IMR-90 (cell line): ENCODE measurements at regions not wholly inside any gene's neighbourhood (a gene's known extent, or its start where the extent isn't known, plus 50 kb on each side); places are given as distances from the start of the nearest gene placed in this dataset.

Experiments used
- ATAC-seq: fragments of 200-7000 bp; cut with Tn5 transposase; 2 replicates; pipeline ENCODE4 v1.9.1; 2020; ENCODE audit warnings: low read depth, mild to moderate bottlenecking, moderate library complexity
- BruUV-seq: library from RNA; stranded (reverse); fragments of 400-500 nt; replicated peaks from 2 replicates; lab custom pipeline; 2021; lab: Mats Ljungman, UMichigan
- CTCF ChIA-PET: fragments of 300-600 bp; formaldehyde crosslinking; extraction: SDS; loops from one replicate; lab custom pipeline; 2021; ENCODE audit warnings: antibody characterized with exemption; lab: Yijun Ruan, JAX
- POLR2A ChIA-PET: fragments of 300-600 bp; sonication (Branson Sonifier 250); formaldehyde crosslinking; loops from one replicate; lab custom pipeline; 2022; ENCODE audit warnings: antibody characterized with exemption; ENCODE audit not compliant: unreplicated experiment; lab: Charles Lee
- DNase-seq: peaks from one replicate; pipeline ENCODE4 v3.0.0; 2013
- H2AFZ ChIP-seq: replicated peaks from 2 replicates; pipeline ENCODE3; 2013; ENCODE audit warnings: low read length, mild to moderate bottlenecking; ENCODE audit not compliant: poor library complexity
- H2AK5ac ChIP-seq: 2 replicates; pipeline ENCODE4 v1.6.1; 2013; ENCODE audit warnings: low read depth, low read length, inconsistent platforms
- H2AK9ac ChIP-seq: replicated peaks from 2 replicates; pipeline ENCODE3; 2013; ENCODE audit warnings: mild to moderate bottlenecking, low read depth, low read length, moderate library complexity; ENCODE audit not compliant: poor library complexity
- H2BK120ac ChIP-seq: 2 replicates; pipeline ENCODE4 v1.6.1; 2013; ENCODE audit warnings: low read depth, low read length, inconsistent platforms
- H2BK15ac ChIP-seq: 3 replicates; pipeline ENCODE4 v1.6.1; 2013; ENCODE audit warnings: low read depth, low read length, inconsistent platforms
- H2BK20ac ChIP-seq: 2 replicates; pipeline ENCODE4 v1.6.1; 2013; ENCODE audit warnings: low read depth, mild to moderate bottlenecking, inconsistent platforms, low read length, moderate library complexity
- H2BK5ac ChIP-seq: 2 replicates; pipeline ENCODE4 v1.6.1; 2013; ENCODE audit warnings: mild to moderate bottlenecking, low read depth, low read length, inconsistent platforms; ENCODE audit not compliant: poor library complexity, severe bottlenecking
- H3K14ac ChIP-seq: replicated peaks from 2 replicates; pipeline ENCODE4 v1.6.1; 2013; ENCODE audit warnings: low read depth, low read length, inconsistent platforms
- H3K18ac ChIP-seq: 2 replicates; pipeline ENCODE4 v1.6.1; 2013; ENCODE audit warnings: low read depth, low read length, control low read depth
- H3K23ac ChIP-seq: 2 replicates; pipeline ENCODE4 v1.6.1; 2013; ENCODE audit warnings: low read depth, low read length, inconsistent platforms
- H3K27ac ChIP-seq: 2 replicates; pipeline ENCODE4 v1.5.1; 2013; ENCODE audit warnings: mild to moderate bottlenecking, control low read depth, low read length; ENCODE audit not compliant: insufficient read depth
- H3K27me3 ChIP-seq: 2 replicates; pipeline ENCODE4 v1.6.1; 2013; ENCODE audit warnings: low read length; ENCODE audit not compliant: control insufficient read depth, insufficient read depth
- H3K36me3 ChIP-seq: 2 replicates; pipeline ENCODE4 v1.6.1; 2013; ENCODE audit warnings: low read length, mixed read lengths; ENCODE audit not compliant: control insufficient read depth, insufficient read depth
- H3K4ac ChIP-seq: 2 replicates; pipeline ENCODE4 v1.6.1; 2013; ENCODE audit warnings: low read depth, low read length, inconsistent platforms
- H3K4me1 ChIP-seq: 2 replicates; pipeline ENCODE4 v1.6.1; 2013; ENCODE audit warnings: low read length, mixed read lengths; ENCODE audit not compliant: control insufficient read depth, insufficient read depth
- H3K4me2 ChIP-seq: 2 replicates; pipeline ENCODE4 v1.6.1; 2013; ENCODE audit warnings: low read depth, mild to moderate bottlenecking, control low read depth, low read length, moderate library complexity
- H3K4me3 ChIP-seq: 2 replicates; pipeline ENCODE4 v1.5.1; 2013; ENCODE audit warnings: low read depth, mild to moderate bottlenecking, control low read depth, low read length, moderate library complexity; ENCODE audit not compliant: insufficient read depth
- H3K56ac ChIP-seq: 2 replicates; pipeline ENCODE4 v1.6.1; 2013; ENCODE audit warnings: low read length, inconsistent platforms; ENCODE audit not compliant: insufficient read depth; ENCODE audit errors: extremely low read depth
- H3K79me1 ChIP-seq, 2 experiments: 2 replicates each; pipeline ENCODE4 v1.6.1; 2013; ENCODE audit warnings: low read length in 2 of 2, inconsistent platforms in 1 of 2, low read depth in 1 of 2
- H3K9ac ChIP-seq: 2 replicates; pipeline ENCODE4 v1.6.1; 2013; ENCODE audit warnings: low read depth, low read length, control low read depth
- H3K9me1 ChIP-seq: 2 replicates; pipeline ENCODE4 v1.6.1; 2013; ENCODE audit warnings: low read length, inconsistent platforms; ENCODE audit not compliant: insufficient read depth
- H3K9me3 ChIP-seq: 2 replicates; pipeline ENCODE4 v1.6.1; 2013; ENCODE audit warnings: low read length; ENCODE audit not compliant: control insufficient read depth, insufficient read depth
- H4K20me1 ChIP-seq: 2 replicates; pipeline ENCODE4 v1.6.1; 2013; ENCODE audit warnings: low read length, inconsistent platforms; ENCODE audit not compliant: insufficient read depth
- H4K5ac ChIP-seq: 2 replicates; pipeline ENCODE4 v1.6.1; 2013; ENCODE audit warnings: mild to moderate bottlenecking, low read depth, low read length, control low read depth
- H4K8ac ChIP-seq, 2 experiments: 2 replicates each; pipeline ENCODE4 v1.6.1; 2013; ENCODE audit warnings: low read depth in 2 of 2, low read length in 2 of 2, control low read depth in 1 of 2, inconsistent platforms in 1 of 2
- H4K91ac ChIP-seq: 2 replicates; pipeline ENCODE4 v1.6.1; 2013; ENCODE audit warnings: low read depth, low read length, inconsistent platforms; ENCODE audit not compliant: insufficient read depth
- BHLHE40 ChIP-seq: fragments of 150-350 bp; IDR thresholded peaks from 2 replicates; pipeline ENCODE4 v1.6.1; 2016; ENCODE audit warnings: mild to moderate bottlenecking, low read depth, low read length
- SMC3 ChIP-seq: fragments of 150-350 bp; IDR thresholded peaks from 2 replicates; pipeline ENCODE4 v1.6.1; 2016; ENCODE audit warnings: low read depth, mild to moderate bottlenecking, antibody characterized with exemption, low read length, moderate library complexity
- WGBS, 2 experiments: methylation state at CpG; one replicate each; pipeline versions ENCODE4 v1.1.5 to v1.1.7; 2013; ENCODE audit warnings: missing lambda C conversion rate in 2 of 2; ENCODE audit not compliant: insufficient read length in 1 of 2; ENCODE audit errors: extremely low coverage in 2 of 2; 5-methylcytosine and 5-hydroxymethylcytosine counted together
- dilution Hi-C: fragments of 300-500 bp; cut with HindIII; formaldehyde crosslinking; loops from one replicate; pipeline ENCODE4 v1.14.3; 2018; ENCODE audit warnings: low sequenced_read_pairs; ENCODE audit not compliant: unreplicated experiment
- in situ Hi-C: fragments of 300-500 bp; cut with MboI; formaldehyde crosslinking; loops from 3 replicates; pipeline ENCODE4 v1.14.3; 2019; ENCODE audit warnings: low sequenced_read_pairs, inconsistent platforms, mixed read lengths
- intact Hi-C: fragments of 100-400 bp; cut with micrococcal nuclease; formaldehyde crosslinking; loops from 2 replicates; pipeline ENCODE4 v1.10.0; 2022
- TF ChIP-seq, protein P1 (sequence below): conservative IDR thresholded peaks from 2 replicates; pipeline ENCODE4 v1.5.1; 2012; ENCODE audit warnings: mild to moderate bottlenecking, low read depth, low read length, improper control_type of control experiment

DNA sequence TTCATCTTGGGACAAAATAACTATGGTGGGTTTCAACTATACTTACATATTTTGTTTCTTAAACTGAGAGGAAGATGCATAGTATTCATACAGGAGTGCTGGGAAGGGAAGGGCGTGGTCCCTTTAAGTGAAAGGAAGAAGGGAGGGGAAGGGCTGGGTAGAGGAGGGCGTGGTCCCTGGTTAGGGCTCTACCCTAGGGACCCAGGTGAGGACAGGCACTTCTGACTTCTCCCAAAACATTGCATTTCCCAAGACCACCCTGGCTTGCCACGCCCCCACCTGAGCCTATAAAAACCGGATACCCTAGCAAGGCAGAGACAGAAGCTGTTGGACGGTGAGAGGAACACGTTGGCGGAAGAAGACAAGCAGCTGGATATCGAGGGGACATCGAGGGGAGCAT lies 157.6 kb upstream of the PLXNA4 start:
- Histone ChIP-seq H2AK5ac (no peak overlapping the region), H4K20me1 (no peaks in the 10 kb centered on the region), H4K5ac (no peak overlapping the region), H4K8ac (no peak overlapping the region), H3K4me3 (no peak overlapping the region), H3K36me3 (no peaks in the 10 kb centered on the region), H2AK9ac (no peak overlapping the region), H3K18ac (no peak overlapping the region), H3K9me1 (no peaks in the 10 kb centered on the region), H3K9ac (no peak overlapping the region), H3K79me1 (no peaks in the 10 kb centered on the region), H3K4me2 (no peak overlapping the region), H3K56ac (no peak overlapping the region), H2AFZ (no peak overlapping the region), H2BK20ac (no peak overlapping the region), H3K4ac (no peak overlapping the region), H4K91ac (no peak overlapping the region), H2BK120ac (no peak overlapping the region), H3K23ac (no peak overlapping the region), H3K9me3 (no peaks in the 10 kb centered on the region), H3K14ac (no peak overlapping the region), H3K4me1 (peaks cover 1% of the 10 kb centered on the region; the same call in 1 of the 2 replicates), H2BK15ac (no peak overlapping the region), H3K27me3 (peaks cover 8% of the 10 kb centered on the region), H3K27ac (no peak overlapping the region), H2BK5ac (no peak overlapping the region)
- POLR2A ChIA-PET: no interaction called here
- CTCF ChIA-PET: interaction anchor here (1.2 kb wide), 1 partner anchor 11 kb away, joined by 3 read pairs; no protein-coding TSS in a partner anchor
- dilution Hi-C loops (no loop called here), in situ Hi-C loops (no loop called here), intact Hi-C loops (no loop called here)
- ATAC-seq (no peak), DNase-seq (no peak)
- WGBS, 2 experiments: 72% methylated on average over 7 of the region's 9 CpGs; no CpG with 5 or more reads in 1 of the 2 experiments
- no peak for TF ChIP-seq SMC3
- no peak for TF ChIP-seq BHLHE40
- TF ChIP-seq, protein P1, sequence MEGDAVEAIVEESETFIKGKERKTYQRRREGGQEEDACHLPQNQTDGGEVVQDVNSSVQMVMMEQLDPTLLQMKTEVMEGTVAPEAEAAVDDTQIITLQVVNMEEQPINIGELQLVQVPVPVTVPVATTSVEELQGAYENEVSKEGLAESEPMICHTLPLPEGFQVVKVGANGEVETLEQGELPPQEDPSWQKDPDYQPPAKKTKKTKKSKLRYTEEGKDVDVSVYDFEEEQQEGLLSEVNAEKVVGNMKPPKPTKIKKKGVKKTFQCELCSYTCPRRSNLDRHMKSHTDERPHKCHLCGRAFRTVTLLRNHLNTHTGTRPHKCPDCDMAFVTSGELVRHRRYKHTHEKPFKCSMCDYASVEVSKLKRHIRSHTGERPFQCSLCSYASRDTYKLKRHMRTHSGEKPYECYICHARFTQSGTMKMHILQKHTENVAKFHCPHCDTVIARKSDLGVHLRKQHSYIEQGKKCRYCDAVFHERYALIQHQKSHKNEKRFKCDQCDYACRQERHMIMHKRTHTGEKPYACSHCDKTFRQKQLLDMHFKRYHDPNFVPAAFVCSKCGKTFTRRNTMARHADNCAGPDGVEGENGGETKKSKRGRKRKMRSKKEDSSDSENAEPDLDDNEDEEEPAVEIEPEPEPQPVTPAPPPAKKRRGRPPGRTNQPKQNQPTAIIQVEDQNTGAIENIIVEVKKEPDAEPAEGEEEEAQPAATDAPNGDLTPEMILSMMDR: no peak
- no TSS peak for BruUV-seq
